ENCODE measurements at regions not wholly inside any gene's neighbourhood (a gene's known extent, or its start where the extent isn't known, plus 50 kb on each side); places are given as distances from the start of the nearest gene placed in this dataset.

DNA sequence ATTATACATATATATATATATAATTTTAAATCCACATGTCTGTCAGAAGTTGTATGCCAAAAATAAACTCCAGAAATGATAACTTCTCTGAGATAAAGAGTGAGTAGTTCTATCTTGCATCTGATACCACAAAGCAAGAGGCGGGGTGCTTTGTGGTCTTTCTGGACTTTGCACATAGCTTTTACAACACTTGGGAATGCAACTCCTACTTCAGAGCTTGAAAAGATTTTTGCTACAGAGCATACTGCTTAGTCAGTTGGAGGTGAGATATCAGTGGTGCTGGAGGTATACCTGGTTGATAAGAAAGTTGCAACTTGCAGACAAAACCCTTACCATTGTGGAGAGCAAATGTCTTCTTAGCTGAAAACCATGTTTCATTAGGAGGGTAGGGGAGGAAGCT lies 1384.5 kb upstream of the NUDT12 start:
- TF ChIP-seq, protein P1, sequence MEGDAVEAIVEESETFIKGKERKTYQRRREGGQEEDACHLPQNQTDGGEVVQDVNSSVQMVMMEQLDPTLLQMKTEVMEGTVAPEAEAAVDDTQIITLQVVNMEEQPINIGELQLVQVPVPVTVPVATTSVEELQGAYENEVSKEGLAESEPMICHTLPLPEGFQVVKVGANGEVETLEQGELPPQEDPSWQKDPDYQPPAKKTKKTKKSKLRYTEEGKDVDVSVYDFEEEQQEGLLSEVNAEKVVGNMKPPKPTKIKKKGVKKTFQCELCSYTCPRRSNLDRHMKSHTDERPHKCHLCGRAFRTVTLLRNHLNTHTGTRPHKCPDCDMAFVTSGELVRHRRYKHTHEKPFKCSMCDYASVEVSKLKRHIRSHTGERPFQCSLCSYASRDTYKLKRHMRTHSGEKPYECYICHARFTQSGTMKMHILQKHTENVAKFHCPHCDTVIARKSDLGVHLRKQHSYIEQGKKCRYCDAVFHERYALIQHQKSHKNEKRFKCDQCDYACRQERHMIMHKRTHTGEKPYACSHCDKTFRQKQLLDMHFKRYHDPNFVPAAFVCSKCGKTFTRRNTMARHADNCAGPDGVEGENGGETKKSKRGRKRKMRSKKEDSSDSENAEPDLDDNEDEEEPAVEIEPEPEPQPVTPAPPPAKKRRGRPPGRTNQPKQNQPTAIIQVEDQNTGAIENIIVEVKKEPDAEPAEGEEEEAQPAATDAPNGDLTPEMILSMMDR (IDR thresholded peaks at IDR 0.05; ENCODE audit: low read depth, low read length) = no peak
- TF ChIP-seq EZH2phosphoT487 (IDR thresholded peaks at IDR 0.05; ENCODE audit: low read depth) = no peak
